Omental fat pad (tissue), 3 donors: ENCODE measurements at regions not wholly inside any gene's neighbourhood (a gene's known extent, or its start where the extent isn't known, plus 50 kb on each side); places are given as distances from the start of the nearest gene placed in this dataset.

Experiments used
- ATAC-seq: fragments of 150-250 bp; one replicate; pipeline ENCODE4 v1.9.1; 2016; ENCODE audit warnings: mild to moderate bottlenecking, moderate library complexity; ENCODE audit not compliant: low FRiP score
- DNase-seq: peaks from one replicate; pipeline ENCODE4 v3.0.0-alpha.2; 2019; ENCODE audit warnings: low spot score
- TF ChIP-seq, protein P1 (sequence below), 3 donors: fragments of 450-650 bp; IDR thresholded peaks; one replicate each; pipeline ENCODE4 v1.5.1; 2016 to 2017; ENCODE audit warnings: antibody characterized with exemption in 3 of 3, mild to moderate bottlenecking in 3 of 3, moderate library complexity in 2 of 3

DNA sequence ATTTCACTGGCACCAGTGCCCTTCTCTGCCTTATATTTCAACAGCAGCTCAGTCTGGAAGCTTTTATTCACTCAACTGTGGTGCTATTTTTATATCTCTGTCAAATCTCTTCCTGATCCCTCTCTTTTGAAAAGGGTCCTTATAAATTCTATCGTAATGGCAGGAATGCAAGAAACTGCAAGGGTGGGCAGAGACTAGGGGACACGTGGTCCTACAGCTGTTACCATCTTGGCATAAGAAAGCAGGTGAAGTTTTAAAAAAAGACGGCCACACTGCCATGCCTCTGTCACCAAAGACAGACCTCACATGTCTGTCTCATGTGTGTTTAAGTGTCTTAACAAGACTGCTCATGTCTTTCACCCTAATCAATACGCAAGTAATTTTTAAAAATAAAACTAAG, 368.4 kb upstream of the CDH11 start:
- TF ChIP-seq, protein P1, sequence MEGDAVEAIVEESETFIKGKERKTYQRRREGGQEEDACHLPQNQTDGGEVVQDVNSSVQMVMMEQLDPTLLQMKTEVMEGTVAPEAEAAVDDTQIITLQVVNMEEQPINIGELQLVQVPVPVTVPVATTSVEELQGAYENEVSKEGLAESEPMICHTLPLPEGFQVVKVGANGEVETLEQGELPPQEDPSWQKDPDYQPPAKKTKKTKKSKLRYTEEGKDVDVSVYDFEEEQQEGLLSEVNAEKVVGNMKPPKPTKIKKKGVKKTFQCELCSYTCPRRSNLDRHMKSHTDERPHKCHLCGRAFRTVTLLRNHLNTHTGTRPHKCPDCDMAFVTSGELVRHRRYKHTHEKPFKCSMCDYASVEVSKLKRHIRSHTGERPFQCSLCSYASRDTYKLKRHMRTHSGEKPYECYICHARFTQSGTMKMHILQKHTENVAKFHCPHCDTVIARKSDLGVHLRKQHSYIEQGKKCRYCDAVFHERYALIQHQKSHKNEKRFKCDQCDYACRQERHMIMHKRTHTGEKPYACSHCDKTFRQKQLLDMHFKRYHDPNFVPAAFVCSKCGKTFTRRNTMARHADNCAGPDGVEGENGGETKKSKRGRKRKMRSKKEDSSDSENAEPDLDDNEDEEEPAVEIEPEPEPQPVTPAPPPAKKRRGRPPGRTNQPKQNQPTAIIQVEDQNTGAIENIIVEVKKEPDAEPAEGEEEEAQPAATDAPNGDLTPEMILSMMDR (IDR thresholded peaks at IDR 0.05) = no peak
- DNase-seq (no peak), ATAC-seq (no peak)

DNA sequence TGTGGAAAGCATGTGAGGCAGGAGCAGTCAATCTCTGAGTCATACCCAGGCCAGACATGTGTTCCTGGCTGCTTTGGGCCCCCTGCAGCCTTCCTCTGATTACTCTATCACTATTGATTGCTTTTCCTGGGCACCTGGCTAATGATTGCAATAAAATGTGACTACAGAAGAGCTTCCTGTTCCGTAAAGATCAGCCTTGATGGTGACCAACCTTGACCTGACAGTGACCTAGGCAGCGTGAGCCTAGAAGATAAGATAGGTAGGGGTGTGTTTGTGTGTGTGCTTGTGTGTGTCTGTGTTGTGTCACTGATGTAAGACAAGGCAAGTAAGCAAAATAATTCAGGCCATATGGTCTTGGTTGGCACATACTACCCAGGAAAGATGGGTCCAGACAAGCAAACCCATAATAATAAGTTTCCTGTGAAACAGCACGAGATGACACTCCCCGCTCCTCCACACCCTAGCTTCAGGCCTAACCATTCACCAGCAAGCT, 367.7 kb upstream of the CDH11 start:
- ATAC-seq (no peak), DNase-seq (no peak)
- TF ChIP-seq, protein P1 (IDR thresholded peaks at IDR 0.05) = no peak

DNA sequence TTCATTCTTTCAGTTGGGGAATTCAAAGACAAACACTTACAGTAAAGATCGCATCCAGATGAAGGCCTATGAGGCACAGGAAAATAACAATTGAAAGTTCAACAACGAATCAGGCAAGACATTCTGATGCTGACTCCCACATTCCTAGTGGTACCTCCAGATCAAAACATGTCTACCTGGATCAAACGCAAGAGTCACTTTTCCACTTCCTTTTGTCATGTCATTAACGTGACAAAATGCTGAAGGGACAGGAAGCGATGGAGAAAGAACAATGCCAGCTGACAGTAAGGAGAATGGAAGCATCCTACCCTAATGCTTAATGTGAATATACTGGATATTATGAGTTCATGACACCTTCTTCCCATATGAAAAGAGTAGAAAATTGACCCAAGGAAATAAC, 365.4 kb upstream of the CDH11 start:
- DNase-seq = no peak
- TF ChIP-seq, protein P1 (IDR thresholded peaks at IDR 0.05) = no peak
- no peak for ATAC-seq

DNA sequence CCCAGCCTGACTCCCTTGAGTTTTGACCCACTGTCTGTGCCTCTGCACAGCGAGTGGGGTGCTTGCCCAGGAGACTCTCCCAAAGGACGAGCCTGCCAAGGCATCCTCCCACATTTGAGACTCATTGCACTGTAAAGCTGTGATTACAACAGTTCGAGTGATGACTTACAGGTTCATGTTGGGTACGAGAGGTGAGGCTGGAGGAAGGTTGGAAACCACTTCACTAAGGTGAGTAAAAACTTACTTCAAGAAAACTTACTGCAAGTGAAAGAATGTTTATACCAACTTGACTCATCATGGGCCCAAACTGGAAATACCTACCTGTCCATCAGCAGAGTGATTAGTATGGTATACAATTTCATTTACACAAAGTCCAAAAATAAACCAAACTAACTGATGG, 360.1 kb upstream of the CDH11 start:
- TF ChIP-seq, protein P1 (IDR thresholded peaks at IDR 0.05) = no peak
- DNase-seq (no peak), ATAC-seq (no peak)

DNA sequence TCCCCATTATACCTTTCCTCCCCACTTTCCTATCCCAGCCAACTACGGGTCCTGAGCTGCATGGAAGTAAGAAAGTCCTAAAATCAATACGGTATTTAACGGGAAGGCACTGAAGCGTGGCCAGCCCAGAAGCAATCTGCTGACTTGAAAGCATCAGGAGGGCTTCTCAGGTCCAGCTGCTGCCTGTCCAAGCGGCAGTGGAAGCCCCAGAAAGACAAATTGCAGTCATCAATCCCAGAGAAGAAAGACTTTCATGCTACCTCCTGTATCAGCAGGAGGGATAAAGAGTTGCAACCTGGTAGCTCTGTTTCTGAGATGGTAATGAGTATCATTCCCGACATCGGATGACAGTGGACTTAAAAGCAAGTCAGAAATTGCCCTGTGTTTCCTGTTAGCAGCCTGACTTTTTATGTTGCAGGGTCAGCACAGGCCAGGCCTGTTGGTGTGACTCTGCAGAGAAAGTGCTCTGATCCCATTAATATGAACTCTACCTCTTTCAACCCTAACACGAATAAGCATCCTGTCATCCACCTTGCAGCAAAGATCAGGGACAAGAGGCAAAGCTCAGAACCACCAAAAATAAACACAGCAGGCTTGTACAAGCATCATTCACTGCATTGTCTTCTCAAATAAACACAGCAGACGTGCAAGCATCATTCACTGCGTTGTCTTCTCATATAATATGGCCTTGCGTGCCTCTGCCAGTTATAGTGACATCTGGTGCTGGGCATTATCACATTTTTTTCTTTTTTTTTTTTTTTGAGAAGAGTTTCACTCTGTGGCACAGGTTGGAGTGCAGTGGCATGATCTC, 358.6 kb upstream of the CDH11 start:
- ATAC-seq (no peak), DNase-seq (no peak)
- TF ChIP-seq, protein P1 (IDR thresholded peaks at IDR 0.05) = no peak

DNA sequence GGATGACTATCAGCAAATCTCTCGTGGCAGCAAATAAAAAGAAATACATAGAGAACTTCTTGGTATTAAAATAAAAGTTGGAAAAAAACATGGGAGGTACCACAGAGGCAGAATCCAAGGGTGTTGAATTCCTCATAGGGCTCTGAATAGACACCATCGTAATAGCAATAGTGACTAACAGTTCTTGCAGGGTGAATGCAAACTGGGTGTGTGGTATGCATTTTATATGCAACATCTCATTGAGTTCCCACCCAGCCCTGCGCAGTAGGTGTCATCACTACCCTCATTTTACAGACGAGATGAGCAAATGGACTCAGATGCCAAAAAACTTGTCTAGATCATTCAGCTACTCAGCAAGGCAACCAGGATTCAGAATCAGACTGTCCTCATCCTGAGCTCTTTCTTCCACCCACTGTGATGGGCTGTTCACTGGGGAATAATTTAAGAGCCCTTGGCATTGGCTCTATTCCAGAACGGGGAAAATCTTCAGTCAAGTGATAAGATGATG, 354.6 kb upstream of the CDH11 start:
- TF ChIP-seq, protein P1 (IDR thresholded peaks at IDR 0.05) = no peak
- no peak for ATAC-seq
- DNase-seq = no peak

DNA sequence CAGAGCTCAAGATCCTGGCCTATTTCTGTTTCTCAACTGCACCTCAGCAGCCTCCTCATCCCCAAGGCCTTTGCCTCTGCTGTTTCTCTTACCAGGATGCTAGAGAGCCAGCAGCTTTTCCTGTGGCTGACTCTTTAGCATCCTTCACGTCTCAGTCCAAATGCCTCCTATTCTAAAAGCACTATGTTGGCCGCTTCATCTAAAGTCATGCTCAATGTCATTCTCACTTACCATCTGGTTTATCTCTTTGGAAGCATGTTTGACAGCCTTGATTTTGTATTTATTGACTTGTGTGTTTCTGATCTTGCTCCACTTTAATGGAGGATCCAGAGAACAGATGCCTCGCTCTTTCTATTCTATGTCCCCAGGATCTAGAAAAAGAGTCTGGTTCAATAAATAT, 351.8 kb upstream of the CDH11 start:
- ATAC-seq (no peak), DNase-seq (no peak)
- TF ChIP-seq, protein P1 (IDR thresholded peaks at IDR 0.05) = no peak
